Activated CD4-positive, alpha-beta T cell treated with anti-CD3 and anti-CD28 coated beads, Interleukin-2, Interleukin-6, amounts not matched to agents 100 ng/mL and 50 ng/mL, durations not matched to agents 16 hours and 8 hours (primary cell): ENCODE measurements at regions not wholly inside any gene's neighbourhood (a gene's known extent, or its start where the extent isn't known, plus 50 kb on each side); places are given as distances from the start of the nearest gene placed in this dataset.

Source experiments
- DNase-seq: peaks from one replicate; pipeline ENCODE4 v3.0.0-alpha.2; 2020

DNA sequence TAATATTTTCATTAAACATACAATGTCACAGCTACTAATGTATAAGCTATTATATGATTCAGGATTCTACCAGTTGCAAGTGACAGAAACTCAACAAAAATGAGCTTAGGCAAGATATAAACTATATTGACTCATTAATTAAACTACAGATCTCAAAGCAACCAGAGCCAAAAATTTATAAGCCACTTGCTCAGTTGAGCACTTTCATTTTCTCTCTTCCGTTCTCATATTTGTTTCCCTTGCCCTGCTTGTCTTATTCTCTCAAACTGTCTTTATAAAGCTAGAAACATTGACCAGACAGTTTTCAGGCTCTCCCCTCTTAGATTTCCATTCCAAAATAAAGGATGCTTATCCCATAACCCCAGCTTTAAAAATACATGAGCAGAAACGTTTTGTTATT lies 60.2 kb upstream of the DGKB start:
- DNase-seq: no peak

GRCh38 chr7:14960721-14961120 lies 58.2 kb upstream of the DGKB start:
- DNase-seq: no peak

DNA sequence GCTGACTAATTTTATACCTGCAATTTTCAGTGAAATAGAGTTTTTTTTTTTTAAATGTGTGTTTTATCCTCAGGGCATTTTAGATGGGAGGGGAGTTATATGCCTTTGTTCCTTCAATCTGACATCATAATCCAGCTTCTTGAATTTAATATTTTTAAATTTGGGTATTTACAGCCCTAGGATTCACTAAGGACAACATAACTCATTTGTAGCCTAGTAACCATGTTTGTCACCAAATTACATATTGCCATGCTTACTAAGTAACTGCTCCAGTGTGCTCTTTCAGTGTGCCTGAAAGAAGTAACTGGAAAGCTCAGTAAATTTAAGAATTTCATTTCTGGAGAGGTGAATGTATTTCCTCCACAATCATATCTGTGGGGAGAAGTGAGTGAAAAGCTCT lies 56.8 kb upstream of the DGKB start:
- DNase-seq: no peak

DNA sequence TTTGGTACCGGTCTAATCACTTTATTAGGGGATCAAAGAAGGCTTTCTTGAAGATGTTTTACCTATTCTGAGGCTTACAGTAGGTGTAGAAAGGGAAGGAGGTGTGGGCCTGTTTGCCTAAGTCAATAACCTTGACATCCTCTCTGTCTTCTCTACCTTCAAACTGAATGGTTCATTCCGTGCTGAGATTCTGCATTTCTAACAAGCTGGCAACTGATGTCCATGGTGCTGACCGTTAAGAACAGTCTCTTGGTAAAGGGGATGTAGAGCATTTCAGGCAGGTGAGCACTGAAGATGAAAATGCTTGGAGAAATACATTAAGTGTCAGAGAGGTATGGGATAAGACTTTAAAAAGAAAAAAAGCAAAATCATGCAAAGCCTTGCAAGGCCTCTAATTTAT lies 51.5 kb upstream of the DGKB start:
- no peak for DNase-seq
